Liver (tissue), 8 donors: ENCODE measurements at regions not wholly inside any gene's neighbourhood (a gene's known extent, or its start where the extent isn't known, plus 50 kb on each side); places are given as distances from the start of the nearest gene placed in this dataset.

Source experiments
- DNase-seq: peaks from one replicate; pipeline ENCODE4 v3.0.0-alpha.2; 2017; ENCODE audit warnings: low spot score
- H3K27ac ChIP-seq, 2 donors: one replicate each; pipeline ENCODE4 v1.7.0; 2013; ENCODE audit warnings: inconsistent platforms in 2 of 2, low read length in 2 of 2, control low read depth in 1 of 2, low read depth in 1 of 2, mild to moderate bottlenecking in 1 of 2
- H3K27me3 ChIP-seq, 4 donors: one replicate each; pipeline versions ENCODE4 v1.6.1 to v1.7.0; 2013; ENCODE audit warnings: low read length in 3 of 4, inconsistent platforms in 1 of 4, mild to moderate bottlenecking in 1 of 4, moderate library complexity in 1 of 4; ENCODE audit not compliant: control insufficient read depth in 4 of 4, insufficient read depth in 4 of 4
- H3K36me3 ChIP-seq, 4 donors: one replicate each; pipeline versions ENCODE4 v1.6.1 to v1.7.0; 2013; ENCODE audit warnings: low read length in 3 of 4, mild to moderate bottlenecking in 3 of 4, low read depth in 1 of 4, moderate library complexity in 1 of 4; ENCODE audit not compliant: control insufficient read depth in 4 of 4, insufficient read depth in 3 of 4
- H3K4me1 ChIP-seq, 4 donors: one replicate each; pipeline versions ENCODE4 v1.6.1 to v1.7.0; 2013; ENCODE audit warnings: low read length in 3 of 4, mild to moderate bottlenecking in 3 of 4, moderate library complexity in 1 of 4; ENCODE audit not compliant: control insufficient read depth in 4 of 4, insufficient read depth in 4 of 4
- H3K4me3 ChIP-seq, 3 donors: one replicate each; pipeline versions ENCODE4 v1.6.1 to v1.7.0; 2013; ENCODE audit warnings: low read length in 3 of 3, control low read depth in 1 of 3, low read depth in 1 of 3, mild to moderate bottlenecking in 1 of 3
- H3K9ac ChIP-seq, 2 donors: one replicate each; pipeline ENCODE4 v1.7.0; 2013; ENCODE audit warnings: low read length in 2 of 2, mild to moderate bottlenecking in 2 of 2, moderate library complexity in 2 of 2, control low read depth in 1 of 2, low read depth in 1 of 2
- H3K9me3 ChIP-seq, 4 donors: one replicate each; pipeline versions ENCODE4 v1.6.1 to v1.7.0; 2013; ENCODE audit warnings: low read length in 3 of 4; ENCODE audit not compliant: control insufficient read depth in 4 of 4
- ATF3 ChIP-seq: IDR thresholded peaks from 2 replicates; pipeline ENCODE4 v1.6.1; 2016; ENCODE audit warnings: antibody characterized with exemption
- CTCF ChIP-seq: fragments of 150-350 bp; IDR thresholded peaks from 2 replicates; pipeline ENCODE4 v1.5.1; 2017; ENCODE audit warnings: improper control_type of control experiment, low read depth, low read length; ENCODE audit not compliant: missing input control
- FOXA1 ChIP-seq: IDR thresholded peaks from 2 replicates; pipeline ENCODE4 v1.6.1; 2016; ENCODE audit warnings: antibody characterized with exemption
- FOXA2 ChIP-seq: IDR thresholded peaks from 2 replicates; pipeline ENCODE4 v1.6.1; 2016; ENCODE audit warnings: antibody characterized with exemption
- GABPA ChIP-seq, 2 donors: IDR thresholded peaks in 1 of 2; conservative IDR thresholded peaks in 1 of 2; 2 replicates each; pipeline ENCODE4 v1.6.1; 2016; ENCODE audit warnings: antibody characterized with exemption in 2 of 2, mild to moderate bottlenecking in 1 of 2, moderate library complexity in 1 of 2
- HNF4A ChIP-seq, 2 donors: conservative IDR thresholded peaks; 2 replicates each; pipeline ENCODE4 v1.6.1; 2016; ENCODE audit warnings: antibody characterized with exemption in 2 of 2, mild to moderate bottlenecking in 2 of 2
- JUND ChIP-seq, 2 donors: IDR thresholded peaks; 2 replicates each; pipeline ENCODE4 v1.6.1; 2016; ENCODE audit warnings: antibody characterized with exemption in 2 of 2
- NR2F2 ChIP-seq: IDR thresholded peaks from 2 replicates; pipeline ENCODE4 v1.6.1; 2016; ENCODE audit warnings: antibody characterized with exemption
- RAD21 ChIP-seq, 2 donors: IDR thresholded peaks; 2 replicates each; pipeline ENCODE4 v1.6.1; 2016; ENCODE audit warnings: antibody characterized with exemption in 2 of 2, mild to moderate bottlenecking in 2 of 2
- REST ChIP-seq: IDR thresholded peaks from 2 replicates; pipeline ENCODE4 v1.6.1; 2016; ENCODE audit warnings: antibody characterized with exemption, mild to moderate bottlenecking
- RXRA ChIP-seq, 2 donors: IDR thresholded peaks; 2 replicates each; pipeline ENCODE4 v1.6.1; 2017 to 2018; ENCODE audit warnings: antibody characterized with exemption in 2 of 2, mild to moderate bottlenecking in 1 of 2
- SP1 ChIP-seq: IDR thresholded peaks from 2 replicates; pipeline ENCODE4 v1.6.1; 2018; ENCODE audit warnings: antibody characterized with exemption, mild to moderate bottlenecking
- TAF1 ChIP-seq: conservative IDR thresholded peaks from 2 replicates; pipeline ENCODE4 v1.6.1; 2016; ENCODE audit warnings: antibody characterized with exemption, mild to moderate bottlenecking
- ZBTB33 ChIP-seq: IDR thresholded peaks from 2 replicates; pipeline ENCODE4 v1.6.1; 2016; ENCODE audit warnings: antibody characterized with exemption
- WGBS: extraction: QIAGEN DNeasy Blood & Tissue Kit; methylation state at CpG from one replicate; pipeline ENCODE4 v1.1.7; 2013; 5-methylcytosine and 5-hydroxymethylcytosine counted together
- donor health status: healthy.
- donor health status: healthy.
- donor health status: healthy.
- donor health status: healthy.
- donor health status: healthy.

- no peak for DNase-seq
- H3K27me3 ChIP-seq: no peaks in the 10 kb centered on the region
- WGBS: 66% methylated on average over 2 of the region's 2 CpGs
These were observed 475.3 kb upstream of the AMOT start for GRCh38 chrX:113315927-113316326.

GRCh38 chrX:113305496-113305895, 464.9 kb upstream of the AMOT start:
- no peaks in the 10 kb centered on the region for H3K9me3 ChIP-seq
- H3K27ac ChIP-seq: no peak overlapping the region
- no peaks in the 10 kb centered on the region for H3K4me1 ChIP-seq
- WGBS: 94% methylated on average over 1 of the region's 1 CpG
- H3K36me3 ChIP-seq: no peaks in the 10 kb centered on the region
- DNase-seq: no peak
- no peaks in the 10 kb centered on the region for H3K27me3 ChIP-seq
- H3K4me3 ChIP-seq: no peak overlapping the region
- H3K9ac ChIP-seq: no peak overlapping the region
- TF ChIP-seq SP1: no peak
- TF ChIP-seq RXRA (IDR thresholded peaks at IDR 0.05): no peak
- TF ChIP-seq CTCF: no peak
- no peak for TF ChIP-seq GABPA (IDR thresholded peaks at IDR 0.05 in 1 of 2, conservative IDR thresholded peaks at IDR 0.05 in 1 of 2)
- no peak for TF ChIP-seq RAD21 (IDR thresholded peaks at IDR 0.05)
- no peak for TF ChIP-seq ATF3
- TF ChIP-seq FOXA2: no peak
- TF ChIP-seq HNF4A (conservative IDR thresholded peaks at IDR 0.05): no peak
- TF ChIP-seq ZBTB33: no peak
- TF ChIP-seq FOXA1: no peak

More at GRCh38 chrX:113315927-113316326, 475.3 kb upstream of the AMOT start:
- Histone ChIP-seq H3K9ac (no peak overlapping the region), H3K4me1 (no peaks in the 10 kb centered on the region), H3K27ac (no peak overlapping the region), H3K36me3 (no peaks in the 10 kb centered on the region), H3K4me3 (no peak overlapping the region), H3K9me3 (no peaks in the 10 kb centered on the region)
- TF ChIP-seq TAF1 (no peak), NR2F2 (no peak), ZBTB33 (no peak), JUND (IDR thresholded peaks at IDR 0.05) (no peak), REST (no peak)
